ENCODE measurements at regions not wholly inside any gene's neighbourhood (a gene's known extent, or its start where the extent isn't known, plus 50 kb on each side); places are given as distances from the start of the nearest gene placed in this dataset.
"Not testable (repeated sequence)": the region's sequence is repeated elsewhere in the genome, so short reads cannot be mapped to it uniquely, and the experiment has no call there.

GRCh38 chr9:104334549-104334948, 169.5 kb upstream of the OR13F1 start:
- DNase-seq, result no peak

DNA sequence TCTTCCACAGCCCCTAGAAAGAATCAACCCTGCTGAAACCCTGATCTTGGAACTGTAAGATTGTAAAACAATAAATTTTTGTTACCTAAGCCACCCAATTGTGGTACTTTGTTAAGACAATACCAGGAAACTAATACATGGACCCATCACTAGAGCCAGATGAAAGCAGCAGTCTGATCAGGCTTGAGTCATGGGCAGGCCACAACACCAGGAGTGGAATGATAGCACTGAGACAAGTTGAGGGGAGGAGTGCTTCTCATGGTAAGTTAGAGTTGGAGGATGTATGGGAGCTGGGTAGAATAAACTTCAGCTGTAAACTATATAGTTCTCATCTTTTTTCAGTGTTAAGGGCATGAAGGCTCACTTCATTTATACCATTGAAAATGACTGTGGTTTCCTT, 164.4 kb upstream of the OR13F1 start:
- DNase-seq, result no peak

GRCh38 chr9:104342552-104342951, 161.5 kb upstream of the OR13F1 start:
- DNase-seq, result no peak

DNA sequence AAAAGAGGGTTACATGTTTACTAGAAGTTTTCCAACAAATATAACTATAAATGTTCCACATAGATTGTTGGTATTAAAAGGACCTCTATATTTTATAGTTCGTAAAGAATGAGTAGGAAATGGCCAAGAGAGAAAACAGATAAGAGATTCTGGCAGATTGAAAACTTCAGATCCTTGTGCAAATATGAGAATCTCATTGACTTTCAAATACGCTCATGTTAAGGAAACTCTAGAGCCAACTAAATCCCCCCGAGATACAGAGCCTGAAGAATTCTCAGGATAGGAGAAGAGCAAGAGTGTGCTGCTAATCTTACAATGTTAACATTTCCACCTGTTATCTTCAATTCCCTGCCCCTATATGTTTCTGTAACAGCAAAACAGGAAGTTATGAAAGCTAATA, 159.0 kb upstream of the OR13F1 start:
- no peak for DNase-seq

DNA sequence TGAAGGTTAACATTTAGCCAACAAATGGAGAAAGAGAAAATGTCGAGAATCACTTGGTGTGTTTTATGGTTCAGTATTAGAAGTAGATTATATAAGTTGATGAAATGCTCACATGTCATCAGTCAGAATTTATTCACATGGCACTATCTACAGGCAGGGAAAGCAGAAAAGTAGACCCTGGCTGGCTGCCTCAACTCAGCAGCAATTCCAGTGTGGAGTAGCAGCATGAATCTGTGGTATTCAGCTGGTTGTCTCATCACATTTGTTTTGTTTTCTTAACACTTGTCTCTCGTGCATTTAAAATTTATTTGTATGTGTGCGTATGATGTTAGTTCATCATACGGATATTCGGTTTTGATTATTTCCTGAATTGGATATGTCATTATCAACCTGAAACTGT, 153.5 kb upstream of the OR13F1 start:
- DNase-seq, result no peak

DNA sequence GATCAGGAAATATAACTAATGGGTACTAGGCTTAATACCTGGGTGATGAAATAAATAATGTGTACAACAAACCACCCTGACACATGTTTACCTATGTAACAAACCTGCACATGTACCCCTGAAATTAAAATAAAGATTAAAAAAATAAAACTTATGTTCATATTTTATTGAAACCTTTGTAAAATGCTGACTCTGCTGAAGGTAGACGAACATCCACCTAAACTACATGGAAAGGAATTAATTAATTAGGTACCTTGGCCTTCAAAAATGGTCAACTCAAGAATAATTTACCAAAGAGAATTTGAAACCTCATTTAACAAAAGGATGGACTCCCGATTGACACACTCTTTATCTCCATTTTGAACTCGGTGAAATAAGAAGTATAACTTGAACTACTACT, 152.3 kb upstream of the OR13F1 start:
- no peak for DNase-seq

- DNase-seq, result no peak
These were observed 142.9 kb upstream of the OR13F1 start for GRCh38 chr9:104361207-104361606.

DNA sequence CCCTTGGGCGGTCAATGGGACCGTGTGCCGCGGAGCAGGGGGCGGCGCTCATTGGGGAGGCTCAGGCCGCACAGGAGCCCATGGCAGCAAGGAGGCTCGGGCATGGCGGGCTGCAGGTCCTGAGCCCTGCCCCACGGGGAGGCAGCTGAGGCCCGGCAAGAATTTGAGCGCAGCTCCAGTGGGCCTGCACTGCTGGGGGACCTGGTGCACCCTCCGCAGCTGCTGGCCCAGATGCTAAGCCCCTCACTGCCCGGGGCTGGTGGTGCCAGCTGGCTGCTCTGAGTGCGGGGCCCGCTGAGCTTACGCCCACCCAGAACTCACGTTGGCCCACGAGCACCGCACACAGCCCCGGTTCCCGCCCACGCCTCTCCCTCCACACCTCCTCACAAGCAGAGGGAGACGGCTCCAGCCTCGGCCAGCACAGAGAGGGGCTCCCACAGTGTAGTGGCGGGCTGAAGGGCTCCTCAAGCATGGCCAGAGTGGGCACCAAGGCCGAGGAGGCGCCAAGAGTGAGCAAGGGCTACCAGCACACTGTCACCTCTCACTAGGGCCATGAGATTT, 141.1 kb upstream of the OR13F1 start:
- DNase-seq, result no peak

GRCh38 chr9:104367507-104367906, 136.6 kb upstream of the OR13F1 start:
- no peak for DNase-seq

GRCh38 chr9:104368318-104368717, 135.7 kb upstream of the OR13F1 start:
- DNase-seq, result not testable (repeated sequence)

DNA sequence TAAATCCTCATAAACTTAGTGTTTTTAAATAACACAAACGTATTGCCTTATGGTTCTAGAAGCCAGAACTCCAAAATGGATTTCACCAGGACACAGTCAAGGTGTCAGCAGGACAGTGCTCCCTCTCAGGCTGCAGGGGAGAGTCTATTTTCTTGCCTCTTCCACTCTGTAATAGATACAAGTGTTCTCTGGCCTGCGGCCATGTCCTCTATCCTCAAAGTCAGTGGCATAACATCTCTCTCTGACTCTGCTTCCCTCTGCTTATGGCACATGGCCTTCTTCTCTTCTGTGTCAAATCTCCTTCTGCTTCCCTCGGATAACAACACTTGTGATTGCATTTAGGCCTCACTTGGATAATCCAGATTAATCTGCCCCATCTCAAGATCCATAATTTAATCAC, 129.4 kb upstream of the OR13F1 start:
- DNase-seq, result no peak

DNA sequence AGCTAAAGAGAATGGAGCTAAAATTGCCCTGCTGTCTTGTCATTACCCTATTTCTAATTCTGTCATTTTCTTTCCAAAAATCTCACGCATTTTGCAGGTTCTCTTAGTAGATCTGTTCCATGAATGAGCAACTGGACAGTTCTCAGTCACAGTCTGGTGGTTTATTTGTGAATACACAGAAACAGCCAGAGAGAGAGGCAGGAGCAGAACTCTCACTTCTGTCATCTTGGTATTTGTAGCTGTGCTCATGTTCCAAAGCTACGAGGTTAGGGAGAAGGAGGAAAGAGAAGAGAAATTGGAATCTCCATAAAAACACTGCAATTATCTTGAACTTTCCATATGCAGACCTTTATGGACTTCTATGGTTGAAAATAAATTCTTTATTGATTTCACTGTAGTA, 118.0 kb upstream of the OR13F1 start:
- no peak for DNase-seq

GRCh38 chr9:104386425-104387069, 117.5 kb upstream of the OR13F1 start:
- peak; percentile 11 for DNase-seq

- no peak for DNase-seq
These were observed 116.0 kb upstream of the OR13F1 start for GRCh38 chr9:104388071-104388470.

DNA sequence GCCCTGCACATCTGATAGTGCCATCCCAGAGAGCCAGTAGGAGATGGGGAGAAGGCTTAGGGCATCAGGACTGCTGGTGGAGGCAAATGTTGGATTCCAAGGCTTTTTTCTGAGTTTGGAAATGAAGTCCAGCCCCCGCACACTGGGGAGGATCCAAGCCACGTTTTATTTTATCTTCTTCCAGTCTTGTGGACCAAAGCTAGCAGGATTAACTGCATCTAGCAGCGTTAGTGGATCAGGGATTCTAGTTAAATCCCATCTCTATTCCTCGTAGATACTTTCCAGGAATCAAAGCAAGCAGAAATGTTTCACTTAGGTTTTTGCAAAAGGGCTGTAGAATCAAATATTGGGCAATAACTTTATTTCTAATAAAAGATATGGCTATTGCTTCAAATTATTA, 114.7 kb upstream of the OR13F1 start:
- DNase-seq, result no peak

- DNase-seq, result peak; percentile 4
These were observed 109.2 kb upstream of the OR13F1 start for GRCh38 chr9:104394901-104395300.

DNA sequence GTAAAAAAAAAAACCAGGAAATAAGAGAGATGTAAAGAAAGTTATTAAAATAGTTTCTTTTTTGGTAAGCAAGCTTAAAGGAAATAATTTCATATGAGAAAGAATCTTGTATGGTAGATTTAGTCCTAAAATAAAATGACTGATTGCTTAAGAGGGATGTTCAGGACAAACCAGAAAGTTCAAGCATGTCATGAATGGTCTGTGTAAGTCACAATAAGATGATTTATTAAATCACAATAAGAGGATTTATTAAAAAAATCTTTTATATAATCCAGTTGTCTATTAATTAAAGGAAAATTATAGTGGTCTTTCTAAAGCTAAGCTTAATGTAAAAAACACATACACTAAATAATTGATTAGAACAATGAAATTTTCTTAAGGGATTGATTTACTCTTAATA, 91.8 kb upstream of the OR13F1 start:
- DNase-seq, result no peak

GRCh38 chr9:104416470-104416869, 87.6 kb upstream of the OR13F1 start:
- no peak for DNase-seq

- no peak for DNase-seq
These were observed 86.8 kb upstream of the OR13F1 start for GRCh38 chr9:104417296-104417695.

- DNase-seq, result no peak
These were observed 75.0 kb upstream of the OR13F1 start for GRCh38 chr9:104429031-104429546.

DNA sequence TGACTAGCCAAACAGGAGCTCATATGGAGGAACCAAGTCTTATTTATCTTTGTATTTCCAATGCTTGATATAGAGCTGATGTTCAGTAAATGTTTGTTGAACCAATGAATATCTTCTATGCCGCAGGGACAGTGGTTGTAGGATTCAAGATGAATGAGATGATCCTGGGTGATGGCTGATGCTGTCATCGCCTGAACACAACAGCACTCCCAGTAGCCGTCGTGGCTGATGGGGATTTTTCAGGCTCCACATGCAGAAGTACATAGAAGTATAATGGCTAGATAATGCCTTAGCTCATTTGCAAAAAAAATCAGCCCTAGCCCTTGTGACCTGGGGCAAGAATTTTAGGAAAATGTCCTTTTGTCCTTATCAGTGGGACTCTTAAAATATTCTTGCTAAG, 69.0 kb upstream of the OR13F1 start:
- DNase-seq, result no peak

DNA sequence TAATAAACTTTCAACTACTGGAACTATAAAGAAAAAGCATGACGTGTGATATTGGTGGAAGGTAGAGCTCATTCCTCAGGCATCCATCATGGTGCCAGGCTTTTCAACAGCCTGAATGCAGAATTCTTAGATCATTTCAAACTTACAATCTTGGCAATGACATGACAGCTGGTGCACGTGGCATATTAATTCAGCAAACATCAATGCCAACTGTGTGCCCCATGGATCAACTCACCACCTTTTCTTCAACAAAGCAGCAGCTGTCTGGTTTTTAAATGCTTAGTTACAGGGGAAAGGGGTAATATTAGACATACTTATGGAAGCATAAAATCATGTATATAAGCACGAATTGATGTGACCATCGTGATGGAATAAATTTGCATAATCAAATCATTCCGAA, 56.0 kb upstream of the OR13F1 start:
- DNase-seq, result no peak
